PC-9 (cell line): ENCODE measurements at regions not wholly inside any gene's neighbourhood (a gene's known extent, or its start where the extent isn't known, plus 50 kb on each side); places are given as distances from the start of the nearest gene placed in this dataset.

Source experiments
- BruUV-seq: library from RNA; stranded (reverse); fragments of 400-500 nt; replicated peaks from 2 replicates; lab custom pipeline; 2021; lab: Mats Ljungman, UMichigan
- CTCF ChIA-PET: fragments of 300-600 bp; sonication (Branson Sonifier 250); formaldehyde crosslinking; loops from one replicate; lab custom pipeline; 2022; ENCODE audit warnings: antibody characterized with exemption; lab: Charles Lee
- POLR2A ChIA-PET: fragments of 300-600 bp; sonication (Branson Sonifier 250); formaldehyde crosslinking; loops from one replicate; lab custom pipeline; 2022; ENCODE audit warnings: antibody characterized with exemption; ENCODE audit not compliant: unreplicated experiment; lab: Charles Lee
- DNase-seq, 2 experiments: peaks; one replicate each; pipeline versions ENCODE4 v3.0.0 to v3.0.0-alpha.2; 2015 to 2022; ENCODE audit warnings: mixed read lengths in 1 of 2
- H2AFZ ChIP-seq: fragments of 200-600 bp; sonication (generic); 2 replicates; pipeline ENCODE4 v1.8.1; 2017; ENCODE audit warnings: antibody characterized with exemption
- H3F3A ChIP-seq: fragments of 200-600 bp; sonication (generic); 2 replicates; pipeline ENCODE4 v1.8.1; 2017; ENCODE audit warnings: antibody characterized with exemption, mild to moderate bottlenecking, low read depth; ENCODE audit not compliant: insufficient read depth
- H3K27ac ChIP-seq: fragments of 200-600 bp; sonication (generic); 2 replicates; pipeline ENCODE4 v1.6.1; 2016; ENCODE audit warnings: mixed run types
- H3K27me3 ChIP-seq: fragments of 200-600 bp; sonication (generic); 2 replicates; pipeline ENCODE4 v1.6.1; 2016; ENCODE audit warnings: low read depth, mixed run types; ENCODE audit not compliant: insufficient read depth
- H3K36me3 ChIP-seq: fragments of 200-600 bp; sonication (generic); 2 replicates; pipeline ENCODE4 v1.6.1; 2016; ENCODE audit warnings: low read depth, mixed run types
- H3K4me1 ChIP-seq: fragments of 200-600 bp; sonication (generic); replicated peaks from 2 replicates; pipeline ENCODE4 v1.6.1; 2016; ENCODE audit warnings: mixed run types; ENCODE audit not compliant: insufficient read depth
- H3K4me2 ChIP-seq: fragments of 200-600 bp; sonication (generic); 2 replicates; pipeline ENCODE4 v1.6.1; 2017; ENCODE audit warnings: mixed run types
- H3K4me3 ChIP-seq: fragments of 200-600 bp; sonication (generic); 2 replicates; pipeline ENCODE4 v1.6.1; 2016; ENCODE audit warnings: mixed run types
- H3K79me2 ChIP-seq: fragments of 200-600 bp; sonication (generic); 2 replicates; pipeline ENCODE4 v1.6.1; 2017; ENCODE audit warnings: low read depth, mixed run types
- H3K9me2 ChIP-seq: fragments of 200-600 bp; sonication (generic); 2 replicates; pipeline ENCODE4 v1.8.1; 2017; ENCODE audit warnings: mild to moderate bottlenecking; ENCODE audit not compliant: insufficient read depth
- H3K9me3 ChIP-seq: fragments of 200-600 bp; sonication (generic); 2 replicates; pipeline ENCODE4 v1.8.1; 2016; ENCODE audit warnings: low read depth; ENCODE audit not compliant: insufficient read depth
- H4K20me1 ChIP-seq: fragments of 200-600 bp; sonication (generic); 2 replicates; pipeline ENCODE4 v1.8.1; 2017; ENCODE audit not compliant: insufficient read depth
- CTCF ChIP-seq: fragments of 200-600 bp; sonication (generic); conservative IDR thresholded peaks from 2 replicates; pipeline ENCODE4 v1.6.1; 2017; ENCODE audit warnings: mixed run types, antibody characterized with exemption, mild to moderate bottlenecking, moderate library complexity
- EZH2 ChIP-seq: fragments of 200-600 bp; sonication (generic); IDR thresholded peaks from 2 replicates; pipeline ENCODE4 v1.8.0; 2017; ENCODE audit warnings: antibody characterized with exemption, low read depth
- intact Hi-C: fragments of 100-400 bp; cut with micrococcal nuclease; formaldehyde crosslinking; loops from one replicate; pipeline ENCODE4 v1.10.0; 2022; ENCODE audit not compliant: unreplicated experiment

GRCh38 chr4:151895671-151896070, 134.9 kb upstream of the GATB start:
- POLR2A ChIA-PET = no interaction called here
- TF ChIP-seq CTCF = no peak
- TF ChIP-seq EZH2 = no peak
- Histone ChIP-seq H4K20me1 (no peaks in the 10 kb centered on the region), H3K27ac (no peak overlapping the region), H3K27me3 (no peaks in the 10 kb centered on the region), H3K9me2 (no peaks in the 10 kb centered on the region), H3K9me3 (no peaks in the 10 kb centered on the region), H3K4me1 (no peaks in the 10 kb centered on the region), H3K36me3 (no peaks in the 10 kb centered on the region), H3K79me2 (no peaks in the 10 kb centered on the region), H3K4me3 (no peak overlapping the region), H2AFZ (no peak overlapping the region), H3K4me2 (no peak overlapping the region), H3F3A (no peaks in the 10 kb centered on the region)
- CTCF ChIA-PET = no interaction called here
- BruUV-seq = no TSS peak
- DNase-seq = no peak
- intact Hi-C loops = no loop called here

DNA sequence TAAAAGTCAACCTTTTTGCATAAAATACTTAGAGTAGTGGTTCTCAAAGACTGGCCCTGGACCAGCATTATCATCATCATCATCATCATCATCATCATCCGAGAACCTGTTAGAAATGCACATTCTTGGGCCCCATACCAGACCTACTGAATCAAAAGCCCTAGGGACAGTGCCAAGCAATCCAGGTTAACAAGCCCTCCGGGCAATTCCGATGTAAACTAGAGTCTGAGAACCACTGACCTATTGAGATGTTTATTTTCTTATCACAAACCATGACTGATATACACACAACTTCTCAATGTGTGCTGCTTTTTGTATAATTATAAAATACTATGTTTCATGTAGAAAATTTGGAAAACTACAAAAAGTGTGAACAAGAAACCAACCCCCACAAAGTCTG, 133.4 kb upstream of the GATB start:
- H3K4me3 ChIP-seq = no peak overlapping the region
- no peaks in the 10 kb centered on the region for H3K4me1 ChIP-seq
- BruUV-seq = no TSS peak
- intact Hi-C loops = no loop called here
- no peaks in the 10 kb centered on the region for H3K27me3 ChIP-seq
- ChIA-PET CTCF (no interaction called here), POLR2A (no interaction called here)
- H3K4me2 ChIP-seq = no peak overlapping the region
- no peaks in the 10 kb centered on the region for H3K9me2 ChIP-seq
- no peak for DNase-seq
- no peaks in the 10 kb centered on the region for H3K36me3 ChIP-seq
- H3F3A ChIP-seq = no peaks in the 10 kb centered on the region
- no peaks in the 10 kb centered on the region for H3K79me2 ChIP-seq
- no peak overlapping the region for H2AFZ ChIP-seq
- no peaks in the 10 kb centered on the region for H3K9me3 ChIP-seq
- H3K27ac ChIP-seq = no peak overlapping the region
- TF ChIP-seq CTCF (no peak), EZH2 (no peak)
- no peaks in the 10 kb centered on the region for H4K20me1 ChIP-seq

DNA sequence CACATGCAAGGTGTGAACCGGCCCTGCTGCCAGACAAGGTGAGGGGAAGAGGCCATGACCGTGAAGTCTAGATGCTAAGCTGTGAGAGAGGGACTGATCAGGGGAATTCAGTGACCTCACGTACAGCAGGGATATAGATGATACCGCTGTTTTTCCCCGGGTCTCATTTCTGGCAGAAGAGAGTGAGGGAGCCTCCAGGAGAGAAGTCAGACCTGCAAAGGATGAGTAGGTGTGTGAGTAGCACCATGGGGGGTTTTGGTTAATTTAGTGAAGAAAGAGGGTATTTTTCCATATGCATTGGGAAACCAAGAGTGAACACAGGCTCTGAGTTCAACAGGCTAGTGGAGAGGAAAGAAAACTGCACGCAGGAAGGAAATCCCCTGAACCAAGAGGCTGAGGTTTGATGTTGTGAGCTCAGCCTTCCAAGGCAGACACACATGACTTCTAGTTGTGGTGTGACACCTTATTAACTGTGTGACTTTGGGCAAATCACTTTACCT, 127.6 kb upstream of the GATB start:
- no TSS peak for BruUV-seq
- no peak overlapping the region for H3K4me3 ChIP-seq
- H3F3A ChIP-seq = no peaks in the 10 kb centered on the region
- H3K36me3 ChIP-seq = no peaks in the 10 kb centered on the region
- H3K4me2 ChIP-seq = no peak overlapping the region
- TF ChIP-seq CTCF = no peak
- TF ChIP-seq EZH2 = no peak
- no peaks in the 10 kb centered on the region for H3K4me1 ChIP-seq
- H4K20me1 ChIP-seq = no peaks in the 10 kb centered on the region
- H3K27ac ChIP-seq = no peak overlapping the region
- no peak for DNase-seq
- H3K9me3 ChIP-seq = no peaks in the 10 kb centered on the region
- intact Hi-C loops = no loop called here
- no peaks in the 10 kb centered on the region for H3K79me2 ChIP-seq
- H3K9me2 ChIP-seq = no peaks in the 10 kb centered on the region
- POLR2A ChIA-PET = no interaction called here
- CTCF ChIA-PET = no interaction called here
- H3K27me3 ChIP-seq = no peaks in the 10 kb centered on the region
- H2AFZ ChIP-seq = no peak overlapping the region
